Esophagus muscularis mucosa (tissue), 4 donors: ENCODE measurements at regions not wholly inside any gene's neighbourhood (a gene's known extent, or its start where the extent isn't known, plus 50 kb on each side); places are given as distances from the start of the nearest gene placed in this dataset.

ENCODE experiments used
- DNase-seq: peaks from one replicate; pipeline ENCODE4 v3.0.0-alpha.2; 2017; ENCODE audit errors: extremely low spot score
- H3K27ac ChIP-seq, 4 donors: fragments of 200-600 bp; sonication (generic); replicated peaks in 1 of 4; 1 replicate in 3 of 4; 2 replicates in 1 of 4; pipeline ENCODE4 v1.5.1; 2016 to 2019; ENCODE audit warnings: mild to moderate bottlenecking in 1 of 4
- H3K27me3 ChIP-seq, 4 donors: fragments of 200-600 bp; sonication (generic); one replicate each; pipeline versions ENCODE4 v1.5.1 to v1.6.0; 2016 to 2019
- H3K36me3 ChIP-seq, 4 donors: fragments of 200-600 bp; sonication (generic); one replicate each; pipeline ENCODE4 v1.5.1; 2016 to 2019
- H3K4me1 ChIP-seq, 4 donors: fragments of 200-600 bp; sonication (generic); one replicate each; pipeline ENCODE4 v1.5.1; 2016 to 2019
- H3K4me3 ChIP-seq, 4 donors: fragments of 200-600 bp; sonication (generic); 1 replicate in 2 of 4; 2 replicates in 2 of 4; pipeline ENCODE4 v1.5.1; 2016 to 2019; ENCODE audit warnings: mild to moderate bottlenecking in 4 of 4, moderate library complexity in 1 of 4
- H3K9me3 ChIP-seq, 4 donors: fragments of 200-600 bp; sonication (generic); 1 replicate in 3 of 4; 2 replicates in 1 of 4; pipeline ENCODE4 v1.5.1; 2016 to 2019
- EP300 ChIP-seq: sonication (generic); formaldehyde crosslinking; IDR thresholded peaks from one replicate; pipeline ENCODE4 v1.6.1; 2017; ENCODE audit warnings: antibody characterized with exemption
- POLR2A ChIP-seq: fragments of 450-650 bp; IDR thresholded peaks from one replicate; pipeline ENCODE4 v1.6.1; 2017; ENCODE audit warnings: antibody characterized with exemption, moderate library complexity, mild to moderate bottlenecking, low read depth
- WGBS: methylation state at CpG from one replicate; pipeline ENCODE4 v1.1.5; 2018; 5-methylcytosine and 5-hydroxymethylcytosine counted together
- intact Hi-C: fragments of 100-400 bp; cut with DNase I; formaldehyde crosslinking; loops from one replicate; pipeline ENCODE4 v1.15.1; 2023

DNA sequence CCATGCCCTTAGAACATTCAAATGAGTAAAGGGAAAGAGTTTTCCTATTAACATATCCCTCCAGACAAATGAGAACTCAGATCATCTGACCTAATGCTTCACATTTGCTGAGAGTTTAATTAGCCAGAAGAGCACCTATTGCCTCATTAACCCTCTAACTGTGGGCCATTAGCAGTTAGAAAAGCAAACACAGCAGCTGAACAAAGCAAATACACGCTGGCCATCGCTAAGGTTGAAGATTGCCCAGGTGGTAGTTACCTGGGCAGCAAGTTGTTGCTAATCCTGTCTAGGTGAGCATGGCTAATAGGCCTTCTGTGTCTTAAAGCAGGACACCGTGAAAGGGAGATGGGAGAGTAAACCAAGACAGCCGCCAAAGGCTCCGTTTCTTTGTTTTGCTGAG is 49.9 kb upstream of the UCN3 start:
- TF ChIP-seq EP300, result no peak
- TF ChIP-seq POLR2A, result no peak
- Histone ChIP-seq H3K9me3 (peaks cover 0 to 7% (median 0%) of the 10 kb centered on the region in 4 donors), H3K27ac (no peak overlapping the region), H3K4me1 (no peaks in the 10 kb centered on the region), H3K36me3 (no peaks in the 10 kb centered on the region), H3K27me3 (peaks cover 0 to 5% (median 0%) of the 10 kb centered on the region in 4 donors), H3K4me3 (no peak overlapping the region)
- WGBS, result 88% methylated on average over 5 of the region's 5 CpGs
- intact Hi-C loops, result no loop called here
- DNase-seq, result no peak
